AG08395 (cell line): ENCODE measurements at regions not wholly inside any gene's neighbourhood (a gene's known extent, or its start where the extent isn't known, plus 50 kb on each side); places are given as distances from the start of the nearest gene placed in this dataset.
"Not testable (repeated sequence)": the region's sequence is repeated elsewhere in the genome, so short reads cannot be mapped to it uniquely, and the experiment has no call there.

Experiments
- DNase-seq: peaks from one replicate; pipeline ENCODE4 v3.0.0; 2012; ENCODE audit warnings: mixed read lengths, low spot score

DNA sequence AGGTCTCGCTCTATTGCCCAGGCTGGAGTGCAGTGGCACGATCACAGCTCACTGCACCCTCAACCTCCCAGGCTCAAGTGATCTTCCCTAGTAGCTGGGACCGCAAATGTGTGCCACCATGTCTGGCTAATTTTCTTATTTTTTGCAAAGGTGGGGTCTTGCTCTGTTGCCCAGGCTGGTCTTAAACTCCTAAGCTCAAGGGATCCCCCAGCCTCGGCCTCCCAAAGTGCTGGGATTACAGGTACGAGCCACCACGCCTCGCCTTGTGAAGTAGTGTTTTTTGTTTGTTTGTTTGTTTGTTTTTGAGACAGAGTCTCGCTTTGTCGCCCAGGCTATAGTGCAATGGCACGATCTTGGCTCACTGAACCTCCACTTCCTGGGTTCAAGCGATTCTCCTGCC is 125.5 kb downstream of the HAUS1 start:
- DNase-seq = not testable (repeated sequence)

DNA sequence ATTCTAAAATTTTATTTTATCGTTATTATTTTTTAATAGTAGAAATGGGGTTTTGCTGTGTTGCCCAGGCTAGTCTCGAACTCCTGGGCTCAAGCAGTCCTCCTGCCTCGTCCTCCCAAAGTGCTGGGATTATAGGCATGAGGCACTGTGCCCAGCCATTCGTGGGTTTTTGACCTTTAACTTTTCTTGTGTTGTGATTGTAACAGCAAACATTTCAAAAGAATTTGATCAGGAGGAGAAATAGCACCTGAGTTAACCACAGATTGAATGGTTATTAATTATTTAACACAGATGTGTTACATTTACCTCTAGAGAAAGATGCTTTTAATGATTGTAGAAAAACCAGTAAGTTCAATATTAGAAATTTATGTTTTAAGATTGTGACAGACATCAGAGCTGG is 132.0 kb downstream of the HAUS1 start:
- no peak for DNase-seq

DNA sequence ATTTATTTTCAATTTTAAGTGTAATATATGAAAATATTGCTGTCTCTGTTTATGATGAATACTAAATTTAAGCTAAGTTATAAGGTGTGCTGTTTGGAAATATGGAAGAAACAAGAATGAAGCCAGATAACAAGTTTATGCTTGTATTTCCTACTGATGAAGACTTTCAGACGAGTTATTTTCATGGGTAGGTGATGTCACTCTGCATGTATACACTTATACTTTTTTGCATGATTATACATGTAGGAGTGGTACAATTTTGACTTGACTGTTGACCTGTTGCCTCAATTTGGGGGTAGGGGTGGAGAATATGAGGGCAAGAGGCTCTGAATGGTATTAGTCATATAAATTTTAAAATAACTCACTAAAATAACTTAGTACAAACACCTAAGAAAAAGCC is 133.7 kb downstream of the HAUS1 start:
- no peak for DNase-seq

DNA sequence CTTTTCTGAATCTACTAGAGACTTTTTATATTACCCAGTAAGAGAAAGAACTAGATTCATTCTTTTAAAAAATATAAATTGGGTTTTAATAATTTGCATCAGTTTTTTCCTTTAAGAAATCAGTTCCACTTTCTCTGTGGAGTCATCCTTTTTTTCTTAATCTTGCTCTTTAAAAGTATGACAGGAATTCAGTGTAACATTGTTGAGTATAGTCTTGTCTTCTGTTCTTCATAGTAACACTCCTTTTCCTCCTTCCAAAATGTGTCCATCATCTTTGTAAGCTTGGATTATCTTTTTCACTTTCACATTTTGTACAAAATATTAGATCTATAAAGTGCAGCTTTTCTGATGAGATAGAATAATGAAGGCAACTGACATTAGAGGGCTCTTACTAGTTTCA is 135.4 kb downstream of the HAUS1 start:
- no peak for DNase-seq

DNA sequence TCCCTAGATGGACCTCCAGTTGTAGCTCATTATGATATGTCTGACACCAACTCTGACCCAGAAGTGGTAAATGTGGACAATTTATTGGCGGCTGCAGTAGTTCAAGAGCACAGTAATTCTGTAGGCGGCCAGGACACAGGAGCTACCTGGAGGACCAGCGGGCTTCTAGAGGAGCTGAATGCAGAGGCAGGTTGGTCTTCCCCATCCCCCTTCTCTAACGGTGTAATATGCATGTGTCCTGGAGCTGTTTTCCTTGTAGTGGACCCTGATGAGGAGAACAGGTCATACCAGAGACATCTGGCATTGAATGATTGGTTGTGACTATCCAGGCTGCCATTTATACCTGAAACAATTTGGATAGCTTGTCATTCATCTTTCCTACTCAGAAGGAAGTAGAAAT is 135.8 kb downstream of the HAUS1 start:
- no peak for DNase-seq

DNA sequence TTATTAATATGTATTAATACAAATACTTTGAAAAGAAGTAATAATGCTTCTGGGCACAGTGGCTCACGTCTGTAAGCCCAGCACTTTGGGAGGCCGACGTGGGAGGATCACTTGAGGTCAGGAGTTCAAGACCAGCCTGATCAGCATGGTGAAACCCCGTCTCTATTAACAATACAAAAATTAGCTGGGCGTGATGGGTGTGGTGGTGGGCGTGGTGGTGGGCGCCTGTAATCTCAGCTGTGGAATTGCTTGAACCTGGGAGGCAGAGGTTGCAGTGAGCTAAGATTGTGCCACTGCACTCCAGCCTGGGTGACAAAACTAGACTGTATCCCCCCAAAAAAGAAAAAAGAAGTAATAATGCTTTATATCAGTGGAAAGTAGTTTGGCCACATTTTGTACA is 137.2 kb downstream of the HAUS1 start:
- not testable (repeated sequence) for DNase-seq

DNA sequence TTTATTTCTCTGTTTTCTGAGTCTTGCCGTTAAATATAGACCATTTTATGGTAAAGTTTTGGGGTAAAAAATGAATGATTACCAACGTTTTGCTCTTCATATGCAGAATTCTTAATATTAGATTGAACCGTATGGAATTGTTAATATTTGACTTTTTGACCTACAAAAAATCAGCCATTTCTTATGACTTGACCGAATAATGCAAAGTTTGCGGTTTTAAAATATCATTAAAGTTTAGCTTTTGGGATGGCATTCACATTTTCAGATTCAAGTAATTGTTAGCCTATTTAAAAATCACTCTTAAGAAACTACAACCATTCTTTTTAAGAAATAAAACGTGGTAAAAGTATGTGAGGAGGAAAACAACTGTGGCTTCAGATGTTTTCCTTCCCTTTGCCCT is 138.0 kb downstream of the HAUS1 start:
- DNase-seq = no peak

DNA sequence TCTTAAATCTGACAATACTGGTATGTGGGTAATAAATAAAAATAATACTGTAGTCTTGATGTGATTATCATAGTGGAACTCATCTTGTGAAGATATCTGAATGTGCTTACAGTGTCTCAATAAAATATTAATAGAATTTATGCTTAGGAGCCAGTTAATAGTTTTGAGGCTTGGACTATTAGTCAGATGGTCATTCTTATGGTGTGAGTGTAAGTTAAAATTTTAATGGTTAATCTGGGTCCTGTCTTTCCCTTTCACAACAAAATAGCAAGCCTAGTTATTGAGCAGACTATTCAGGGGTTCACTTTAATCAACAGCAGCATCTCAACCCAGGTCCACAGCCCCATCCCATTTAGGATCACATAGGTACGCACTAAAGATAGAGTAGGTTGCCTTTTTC is 138.9 kb downstream of the HAUS1 start:
- DNase-seq = no peak

DNA sequence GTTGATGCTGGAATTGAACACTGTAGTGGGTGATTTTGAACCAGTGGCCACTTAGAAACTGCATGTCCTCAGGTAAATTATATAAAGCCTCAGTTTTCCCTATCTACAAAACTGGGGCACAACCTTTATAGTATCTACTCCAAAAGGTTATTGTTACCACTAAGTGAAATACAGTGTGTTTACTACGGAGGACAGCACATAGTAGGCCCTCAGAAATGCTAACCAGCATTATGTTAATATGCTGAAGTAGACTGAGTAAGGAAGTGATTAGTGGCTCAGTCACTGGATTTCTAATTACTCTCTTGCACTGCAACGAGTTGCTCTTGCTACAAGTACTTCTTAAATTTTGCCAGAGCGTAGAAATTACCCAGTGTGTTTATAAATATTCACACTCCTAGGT is 139.5 kb downstream of the HAUS1 start:
- DNase-seq = no peak

DNA sequence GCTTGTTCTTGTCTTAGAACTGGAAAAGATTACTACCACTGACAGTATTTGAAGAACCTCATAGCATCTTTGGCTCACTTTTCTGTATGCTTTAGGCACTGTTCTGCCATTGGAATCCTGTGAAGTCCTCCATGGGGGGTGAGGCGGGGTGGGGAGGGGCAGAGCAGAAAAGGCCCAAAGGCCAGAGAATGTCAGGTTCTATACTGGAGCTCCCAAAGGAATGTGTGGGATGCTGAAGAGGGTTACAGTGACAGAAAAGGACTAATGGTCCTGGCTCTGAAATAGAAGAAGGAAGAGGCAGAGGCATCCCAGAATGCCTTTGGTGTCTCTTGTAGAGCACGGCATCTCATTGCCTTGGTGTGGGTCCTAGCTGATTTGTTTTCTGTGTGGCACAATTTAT is 141.9 kb downstream of the HAUS1 start:
- no peak for DNase-seq

DNA sequence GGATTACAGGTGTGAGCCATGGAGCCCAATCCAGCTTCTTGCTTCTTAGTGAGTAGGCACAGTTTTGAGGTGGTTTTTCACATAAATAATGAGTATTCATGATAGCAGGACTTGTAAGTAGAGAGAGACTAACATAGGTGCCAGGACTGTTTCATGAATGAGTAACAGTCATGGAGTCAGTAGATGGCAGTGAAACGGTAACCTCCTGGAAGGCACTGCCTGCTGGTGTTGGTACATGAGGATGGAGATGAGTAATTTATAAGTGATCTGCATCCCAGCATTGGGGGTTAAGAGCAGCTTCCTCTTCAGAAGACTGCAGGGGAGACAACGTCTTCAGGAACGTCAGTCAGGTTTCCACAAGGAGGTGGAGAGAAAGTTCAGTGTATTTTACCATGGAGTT is 143.8 kb downstream of the HAUS1 start:
- no peak for DNase-seq

DNA sequence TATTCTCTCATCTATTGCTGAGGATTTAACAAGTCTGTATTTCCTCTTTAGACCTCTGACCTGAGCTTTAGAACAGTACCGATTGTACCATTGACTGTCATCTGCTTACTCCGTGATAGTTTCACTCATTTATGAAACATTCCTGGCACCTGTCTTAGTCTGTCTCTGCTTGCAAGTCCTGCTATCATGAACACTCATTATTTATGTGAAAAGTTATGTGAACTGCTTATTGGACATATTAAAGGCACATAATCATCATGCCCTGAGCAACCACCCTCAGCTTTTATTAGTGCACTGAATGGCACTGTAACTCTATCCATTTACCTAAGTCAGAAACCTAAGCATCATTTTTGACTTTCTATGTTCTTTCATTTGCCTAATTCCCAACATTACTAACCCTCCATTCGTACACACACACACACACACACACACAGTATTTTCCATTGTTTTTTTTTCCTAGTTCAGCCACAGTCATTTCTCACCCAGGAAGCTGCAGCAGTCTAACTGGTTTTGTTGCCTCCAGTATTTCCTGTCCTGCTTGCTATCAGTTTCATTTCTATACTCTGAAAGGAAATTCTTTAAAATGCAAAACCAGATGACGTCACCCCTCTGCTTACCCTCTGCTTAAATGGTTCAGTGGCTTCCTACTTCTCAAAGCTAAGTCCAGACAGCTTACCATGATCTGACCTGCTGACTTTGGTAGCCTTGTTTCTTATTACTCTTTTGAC is 146.1 kb downstream of the HAUS1 start:
- peak; percentile 26 for DNase-seq

DNA sequence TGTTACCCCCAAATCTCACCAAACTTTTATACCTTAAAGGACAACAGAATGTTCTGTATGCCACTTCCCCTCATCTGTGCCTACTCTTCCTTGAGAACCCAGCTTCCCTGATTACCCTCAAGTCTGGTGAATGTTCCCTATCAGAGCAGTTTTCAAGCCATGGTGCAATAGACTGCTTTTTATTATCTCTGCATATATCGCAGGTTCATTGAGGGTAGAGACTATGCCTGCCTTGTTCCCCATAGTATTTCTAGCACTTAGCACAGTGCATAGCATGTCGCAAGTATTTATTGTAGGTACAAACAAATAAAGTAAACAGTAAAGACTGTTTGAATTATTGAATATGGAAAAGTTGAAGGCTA is 146.6 kb downstream of the HAUS1 start:
- no peak for DNase-seq

DNA sequence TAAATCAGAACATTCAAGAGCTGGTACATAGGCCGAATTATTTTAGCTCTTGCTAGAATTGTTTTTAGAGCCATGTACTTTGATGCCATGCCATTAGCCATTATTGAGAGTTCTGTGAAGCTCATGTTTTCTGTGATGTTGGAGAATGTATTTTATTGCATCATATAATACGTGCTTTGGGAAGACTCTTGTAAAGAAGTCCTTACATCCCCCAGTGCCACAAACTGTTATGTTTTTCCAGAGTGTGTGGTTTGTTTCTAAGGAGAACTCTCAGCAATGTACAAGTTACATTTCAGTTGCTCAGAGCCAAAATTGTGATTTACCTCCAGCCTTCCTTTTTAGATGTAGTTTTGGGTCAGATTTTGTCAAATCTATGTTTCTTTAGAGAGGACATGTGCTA is 148.6 kb downstream of the HAUS1 start:
- DNase-seq = no peak

DNA sequence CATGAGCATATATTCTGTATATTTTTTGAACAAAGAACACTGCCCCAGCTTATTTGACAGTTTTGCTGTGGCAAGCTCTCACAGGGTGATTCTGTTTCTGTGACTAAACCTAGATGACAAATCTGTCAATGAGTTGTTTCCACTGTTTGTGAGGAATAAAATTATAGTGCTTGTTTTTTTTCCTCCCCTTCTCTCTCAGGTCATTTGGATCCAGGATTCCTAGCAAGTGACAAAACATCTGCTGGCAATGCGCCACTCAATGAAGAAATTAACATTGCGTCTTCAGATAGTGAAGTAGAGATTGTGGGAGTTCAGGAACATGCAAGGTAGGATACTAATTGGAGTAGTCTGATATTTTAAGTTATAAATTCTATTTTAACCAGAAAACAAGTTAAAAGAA is 149.3 kb downstream of the HAUS1 start:
- peak; percentile 15 for DNase-seq

DNA sequence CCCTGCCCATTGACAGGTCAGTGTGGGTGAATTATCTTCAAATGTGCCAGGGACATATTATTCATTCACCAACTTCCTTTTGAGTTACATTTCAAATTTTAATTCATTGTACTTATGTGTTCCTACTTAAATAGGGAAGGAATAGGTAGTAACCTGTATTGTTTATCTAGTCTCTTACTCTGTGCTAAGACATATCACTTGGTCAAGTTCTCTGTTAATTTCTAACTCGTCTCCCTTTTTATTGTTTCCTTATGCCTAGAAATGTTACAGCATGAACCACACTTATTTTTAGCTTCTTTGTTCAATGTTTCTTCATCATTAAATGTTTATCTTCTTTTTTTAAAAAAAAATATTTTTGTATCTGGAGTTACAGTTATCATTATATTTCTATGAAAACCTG is 151.9 kb downstream of the HAUS1 start:
- no peak for DNase-seq

DNA sequence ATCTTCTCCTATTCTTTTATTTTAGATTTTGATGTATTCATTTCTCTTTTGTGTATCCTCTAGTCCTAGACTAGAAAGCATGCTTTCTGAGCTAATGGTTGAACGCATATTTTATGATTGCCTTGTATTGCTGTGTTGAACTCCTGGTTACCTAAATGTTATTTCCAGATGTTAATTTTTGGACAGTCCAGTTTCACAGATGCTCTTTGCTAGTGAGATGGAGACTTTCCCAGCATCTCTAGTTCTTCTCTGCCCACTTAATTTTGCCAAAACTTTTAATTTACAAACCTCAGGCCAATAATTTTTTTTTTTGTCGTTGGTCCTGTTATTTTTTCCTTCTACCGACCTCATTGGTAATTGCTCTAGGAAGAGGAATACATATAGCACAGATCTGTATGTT is 153.2 kb downstream of the HAUS1 start:
- DNase-seq = no peak

DNA sequence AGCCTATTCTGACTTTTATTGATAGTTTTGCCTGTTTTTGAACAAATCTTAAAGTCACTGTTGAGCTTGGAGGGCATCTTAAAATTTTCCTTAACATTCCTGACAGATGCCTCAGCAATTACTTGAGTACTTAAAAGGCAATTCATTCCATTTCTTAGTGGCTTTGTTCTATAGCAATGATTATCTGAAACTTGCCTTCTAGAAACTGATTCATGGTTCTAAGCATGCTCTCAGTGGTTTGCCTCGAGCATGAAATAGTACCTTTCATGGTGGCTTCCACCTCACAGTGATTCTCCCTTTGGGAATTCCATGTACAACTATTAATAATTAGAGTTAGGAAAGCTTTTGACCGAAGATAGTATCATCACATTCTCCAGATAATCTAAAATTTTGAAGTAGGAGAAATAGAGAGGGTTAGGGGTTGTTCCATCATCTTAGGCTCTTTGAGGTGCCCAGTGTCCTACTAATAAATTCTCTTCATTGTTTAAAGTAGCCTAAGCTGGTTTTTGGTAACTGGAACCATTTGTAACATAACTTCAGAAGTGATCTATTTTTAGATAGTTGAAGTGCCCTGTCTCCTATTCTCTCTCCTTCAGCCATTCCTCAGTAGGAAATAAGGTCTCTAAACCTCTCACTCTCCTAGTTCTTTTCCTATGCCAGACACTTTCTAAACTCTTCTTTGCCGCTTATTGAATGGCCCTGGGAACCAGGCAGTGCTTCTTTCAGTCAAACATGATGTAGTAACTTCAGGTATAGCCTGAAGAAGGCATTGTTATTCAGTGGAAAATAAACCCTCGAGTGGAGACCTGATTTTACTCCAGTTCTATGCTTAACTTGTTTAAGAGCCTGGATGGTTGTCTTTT is 156.1 kb downstream of the HAUS1 start:
- peak; percentile 54 for DNase-seq

DNA sequence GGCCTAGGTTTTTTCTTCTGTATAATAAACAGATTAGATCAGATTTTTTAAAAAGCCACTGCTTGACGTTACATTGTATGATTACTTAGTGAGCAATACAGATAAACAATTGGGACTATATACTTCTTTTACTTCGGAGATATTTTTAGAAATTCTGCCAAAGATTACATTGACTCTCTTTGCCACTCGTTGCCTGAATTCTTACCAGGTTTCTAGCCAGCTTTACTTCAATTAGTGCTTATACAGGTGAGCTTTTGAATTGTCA is 156.6 kb downstream of the HAUS1 start:
- DNase-seq = no peak

DNA sequence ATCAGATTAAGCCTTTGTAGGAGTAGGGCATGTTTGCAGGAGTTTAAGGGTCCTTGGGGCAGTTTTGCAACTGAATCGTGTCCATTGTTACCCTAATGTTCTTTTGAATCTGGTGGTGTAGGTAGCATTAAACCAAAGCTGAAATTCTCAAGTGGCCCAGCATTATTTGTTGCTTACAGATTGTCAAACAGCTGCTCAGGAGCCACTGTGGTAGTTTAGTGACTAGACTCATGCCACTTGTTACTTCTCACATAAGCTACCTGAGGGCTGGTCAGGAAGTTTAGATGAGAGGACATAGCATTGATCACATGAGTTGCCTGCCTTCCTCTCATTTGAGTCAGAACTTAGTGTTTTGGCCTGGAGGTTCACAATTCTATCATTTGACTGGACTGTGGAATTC is 157.6 kb downstream of the HAUS1 start:
- no peak for DNase-seq

DNA sequence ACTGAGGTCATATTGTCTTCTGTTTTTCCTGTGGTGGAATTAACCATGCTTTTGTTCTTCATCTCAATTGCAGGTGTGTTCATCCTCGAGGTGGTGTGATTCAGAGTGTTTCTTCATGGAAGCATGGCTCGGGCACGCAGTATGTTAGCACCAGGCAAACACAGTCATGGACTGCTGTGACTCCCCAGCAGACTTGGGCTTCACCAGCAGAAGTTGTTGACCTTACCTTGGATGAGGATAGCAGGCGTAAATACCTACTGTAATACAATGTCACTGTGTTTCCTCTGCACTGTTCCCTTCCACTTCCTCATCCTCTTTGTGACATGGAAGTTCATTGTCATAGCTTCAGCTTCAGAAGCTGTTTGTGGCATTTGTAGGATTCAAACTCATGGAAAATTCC is 158.7 kb downstream of the HAUS1 start:
- DNase-seq = no peak

DNA sequence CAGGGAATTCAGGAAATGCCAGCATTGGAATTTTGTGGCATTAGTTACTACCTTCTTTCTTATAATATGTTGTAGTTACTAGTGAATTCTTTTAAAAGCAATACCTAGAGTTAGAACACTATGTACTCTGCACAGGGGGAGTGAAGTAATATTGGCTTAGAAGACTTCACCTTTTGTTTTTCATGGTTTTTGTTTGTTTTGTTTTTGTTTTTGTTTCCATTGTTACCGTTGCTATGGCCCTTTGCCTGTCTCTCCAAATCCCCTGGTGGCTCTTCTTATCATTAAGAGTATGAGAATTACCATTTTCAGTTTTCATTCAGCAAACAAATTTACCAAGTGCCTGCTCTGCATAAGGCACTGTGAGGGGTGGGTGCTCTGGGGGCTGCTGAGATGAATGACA is 160.1 kb downstream of the HAUS1 start:
- DNase-seq = no peak

DNA sequence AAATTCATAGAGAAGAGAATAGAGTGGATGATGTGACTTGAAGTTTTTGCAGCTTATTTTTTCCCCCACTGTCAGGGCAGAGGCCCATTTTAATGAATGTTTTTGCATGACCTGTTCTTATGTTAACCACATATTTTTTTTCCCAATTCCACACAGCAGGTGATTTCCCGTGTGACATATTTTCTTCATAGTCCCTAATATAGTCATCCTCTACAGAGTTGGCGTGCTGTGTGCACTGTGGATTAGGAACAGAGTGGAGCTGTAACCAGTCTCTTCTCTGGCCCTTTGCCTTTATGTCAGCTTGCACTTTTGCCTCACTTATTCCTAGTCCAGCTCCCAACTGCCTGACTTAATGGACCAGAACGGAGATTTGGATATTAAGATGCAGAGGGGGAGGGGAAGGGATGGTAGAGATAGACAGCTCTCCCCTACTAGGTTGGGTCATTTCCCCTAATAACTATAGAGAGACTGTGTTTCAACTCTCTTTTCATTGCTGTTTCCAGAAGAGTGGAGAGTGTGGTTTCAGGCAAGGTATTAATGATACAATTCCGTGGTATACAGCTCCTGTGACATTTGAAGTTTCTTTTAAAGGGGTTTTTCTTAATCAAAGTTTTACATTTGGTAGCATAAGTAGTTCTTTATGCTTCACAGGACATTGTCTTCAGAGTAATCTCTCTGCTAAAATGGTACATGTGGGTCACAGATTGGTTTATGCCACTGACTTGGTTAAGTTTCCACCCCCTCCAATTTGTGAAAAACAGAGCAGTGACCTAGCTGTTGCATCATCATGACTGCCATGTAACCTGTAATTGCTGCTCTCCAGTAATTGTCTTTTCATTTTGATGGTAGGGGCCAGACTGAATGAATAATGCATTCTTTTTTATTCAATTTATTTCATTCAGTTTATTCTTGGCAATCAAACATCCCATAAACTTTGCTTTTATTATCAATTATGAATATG is 161.3 kb downstream of the HAUS1 start:
- DNase-seq = no peak
